NB4 (cell line): ENCODE measurements at regions not wholly inside any gene's neighbourhood (a gene's known extent, or its start where the extent isn't known, plus 50 kb on each side); places are given as distances from the start of the nearest gene placed in this dataset.

Experiments used
- DNase-seq: peaks from one replicate; pipeline ENCODE4 v3.0.0; 2010; ENCODE audit warnings: low read depth
- H3K4me3 ChIP-seq: one replicate; pipeline ENCODE4 v1.5.1; 2011; ENCODE audit warnings: mild to moderate bottlenecking, low read depth, low read length, moderate library complexity
- CTCF ChIP-seq: IDR thresholded peaks from one replicate; pipeline ENCODE4 v1.5.1; 2012; ENCODE audit warnings: low read depth, low read length
- MYC ChIP-seq: IDR thresholded peaks from 2 replicates; pipeline ENCODE4 v1.6.1; 2011; ENCODE audit warnings: low read depth, low read length
- POLR2A ChIP-seq: IDR thresholded peaks from 2 replicates; pipeline ENCODE4 v1.6.1; 2011; ENCODE audit warnings: mild to moderate bottlenecking; ENCODE audit not compliant: insufficient read length; ENCODE audit errors: extremely low read depth
- TF ChIP-seq, protein P1 (sequence below): IDR thresholded peaks from 2 replicates; pipeline ENCODE4 v1.6.1; 2011; ENCODE audit warnings: low read depth, low read length

- no peak for DNase-seq
- TF ChIP-seq CTCF (no peak), MYC (no peak), POLR2A (no peak)
- TF ChIP-seq, protein P1, sequence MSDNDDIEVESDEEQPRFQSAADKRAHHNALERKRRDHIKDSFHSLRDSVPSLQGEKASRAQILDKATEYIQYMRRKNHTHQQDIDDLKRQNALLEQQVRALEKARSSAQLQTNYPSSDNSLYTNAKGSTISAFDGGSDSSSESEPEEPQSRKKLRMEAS: no peak
- H3K4me3 ChIP-seq: no peak overlapping the region
These were observed 180.4 kb downstream of the DHX35 start for GRCh38 chr20:39142407-39143096.

- H3K4me3 ChIP-seq: no peak overlapping the region
- TF ChIP-seq POLR2A (no peak), CTCF (no peak), MYC (no peak)
- TF ChIP-seq, protein P1: no peak
- DNase-seq: no peak
These were observed 175.2 kb downstream of the DHX35 start for GRCh38 chr20:39137299-39137698.

- no peak overlapping the region for H3K4me3 ChIP-seq
- no peak for TF ChIP-seq POLR2A
- TF ChIP-seq, protein P1: no peak
- TF ChIP-seq MYC: no peak
- TF ChIP-seq CTCF: no peak
- DNase-seq: no peak
These were observed 174.7 kb downstream of the DHX35 start for GRCh38 chr20:39136798-39137197.

GRCh38 chr20:39135885-39136544 is 173.9 kb downstream of the DHX35 start:
- H3K4me3 ChIP-seq: no peak overlapping the region
- no peak for DNase-seq
- TF ChIP-seq POLR2A: no peak
- no peak for TF ChIP-seq MYC
- TF ChIP-seq, protein P1: no peak
- TF ChIP-seq CTCF: no peak

- no peak for DNase-seq
- H3K4me3 ChIP-seq: no peak overlapping the region
- no peak for TF ChIP-seq MYC
- no peak for TF ChIP-seq CTCF
- TF ChIP-seq POLR2A: no peak
- TF ChIP-seq, protein P1: no peak
These were observed 171.1 kb downstream of the DHX35 start for GRCh38 chr20:39133201-39133600.
